ENCODE measurements at regions not wholly inside any gene's neighbourhood (a gene's known extent, or its start where the extent isn't known, plus 50 kb on each side); places are given as distances from the start of the nearest gene placed in this dataset.

DNA sequence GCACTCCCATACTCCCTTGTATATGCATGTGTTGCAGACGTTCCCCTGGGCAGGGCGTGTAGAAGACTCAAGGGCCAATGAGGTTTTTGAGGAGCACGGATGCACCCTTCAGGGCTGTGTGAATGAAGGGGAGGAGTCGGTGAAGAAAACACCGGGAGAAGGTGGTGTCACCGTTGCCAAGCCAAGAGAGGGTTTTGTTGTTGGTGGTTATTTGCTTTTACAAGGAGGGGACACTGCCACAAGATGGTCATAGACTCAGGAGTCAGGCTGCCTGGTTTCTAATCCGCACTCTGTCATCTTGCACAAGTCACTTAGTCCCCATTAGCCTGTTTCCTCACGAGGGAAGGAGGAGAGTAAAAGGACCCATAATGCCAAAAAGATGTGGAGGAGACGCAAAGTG is 124.0 kb downstream of the PXDC1 start:
- Histone ChIP-seq H3K9me3 (ENCODE audit: control insufficient read depth, low read length) (no peaks in the 10 kb centered on the region), H3K79me2 (no peaks in the 10 kb centered on the region), H3K27ac (no peak overlapping the region), H3K27me3 (ENCODE audit: control insufficient read depth, insufficient read depth, low read length) (no peaks in the 10 kb centered on the region), H3K4me1 (peaks cover 4% of the 10 kb centered on the region), H3K9ac (no peak overlapping the region), H3K4me3 (ENCODE audit: low read depth, low read length) (no peak overlapping the region), H3K36me3 (ENCODE audit: control insufficient read depth, insufficient read depth, low read length) (no peaks in the 10 kb centered on the region), H2AFZ (no peak overlapping the region), H3K4me2 (ENCODE audit: low read length) (no peak overlapping the region)
- TF ChIP-seq, protein P1, sequence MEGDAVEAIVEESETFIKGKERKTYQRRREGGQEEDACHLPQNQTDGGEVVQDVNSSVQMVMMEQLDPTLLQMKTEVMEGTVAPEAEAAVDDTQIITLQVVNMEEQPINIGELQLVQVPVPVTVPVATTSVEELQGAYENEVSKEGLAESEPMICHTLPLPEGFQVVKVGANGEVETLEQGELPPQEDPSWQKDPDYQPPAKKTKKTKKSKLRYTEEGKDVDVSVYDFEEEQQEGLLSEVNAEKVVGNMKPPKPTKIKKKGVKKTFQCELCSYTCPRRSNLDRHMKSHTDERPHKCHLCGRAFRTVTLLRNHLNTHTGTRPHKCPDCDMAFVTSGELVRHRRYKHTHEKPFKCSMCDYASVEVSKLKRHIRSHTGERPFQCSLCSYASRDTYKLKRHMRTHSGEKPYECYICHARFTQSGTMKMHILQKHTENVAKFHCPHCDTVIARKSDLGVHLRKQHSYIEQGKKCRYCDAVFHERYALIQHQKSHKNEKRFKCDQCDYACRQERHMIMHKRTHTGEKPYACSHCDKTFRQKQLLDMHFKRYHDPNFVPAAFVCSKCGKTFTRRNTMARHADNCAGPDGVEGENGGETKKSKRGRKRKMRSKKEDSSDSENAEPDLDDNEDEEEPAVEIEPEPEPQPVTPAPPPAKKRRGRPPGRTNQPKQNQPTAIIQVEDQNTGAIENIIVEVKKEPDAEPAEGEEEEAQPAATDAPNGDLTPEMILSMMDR (IDR thresholded peaks at IDR 0.05): no peak

DNA sequence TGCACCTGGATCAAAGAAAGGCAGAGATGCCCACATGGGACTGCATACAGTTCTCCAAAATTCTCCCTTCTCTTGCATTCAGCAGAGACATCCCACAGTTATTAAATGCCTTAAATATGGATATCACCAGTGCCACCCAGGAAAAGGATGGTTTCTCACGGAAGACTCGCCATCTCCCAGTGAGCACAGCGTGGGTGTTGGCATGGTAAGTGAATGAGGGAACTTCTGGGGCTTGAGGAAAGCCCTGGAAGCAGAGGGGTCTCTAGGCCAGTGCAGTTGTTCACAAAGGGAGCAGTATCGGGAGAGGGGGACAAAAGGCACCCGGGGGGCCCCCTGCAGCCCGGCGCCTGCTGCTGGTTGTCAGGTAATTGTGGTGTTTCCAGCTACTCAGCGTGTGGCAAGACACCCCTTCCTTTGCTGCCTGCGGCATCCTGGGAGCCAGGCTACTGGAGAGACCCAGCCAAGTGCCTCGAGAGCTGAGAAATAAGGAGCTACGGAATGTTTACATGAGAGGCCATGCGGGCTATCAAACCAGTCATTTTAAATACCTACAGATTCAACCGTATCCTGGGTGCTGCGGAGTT is 125.4 kb downstream of the PXDC1 start:
- H3K4me3 ChIP-seq (ENCODE audit: low read depth, low read length): no peak overlapping the region
- no peak overlapping the region for H3K4me2 ChIP-seq (ENCODE audit: low read length)
- TF ChIP-seq, protein P1 (IDR thresholded peaks at IDR 0.05): no peak
- H3K27me3 ChIP-seq (ENCODE audit: control insufficient read depth, insufficient read depth, low read length): no peaks in the 10 kb centered on the region
- H3K4me1 ChIP-seq: peaks cover 4% of the 10 kb centered on the region
- H3K27ac ChIP-seq: no peak overlapping the region
- H3K9me3 ChIP-seq (ENCODE audit: control insufficient read depth, low read length): no peaks in the 10 kb centered on the region
- H3K36me3 ChIP-seq (ENCODE audit: control insufficient read depth, insufficient read depth, low read length): no peaks in the 10 kb centered on the region
- no peak overlapping the region for H2AFZ ChIP-seq
- H3K79me2 ChIP-seq: no peaks in the 10 kb centered on the region
- H3K9ac ChIP-seq: no peak overlapping the region

DNA sequence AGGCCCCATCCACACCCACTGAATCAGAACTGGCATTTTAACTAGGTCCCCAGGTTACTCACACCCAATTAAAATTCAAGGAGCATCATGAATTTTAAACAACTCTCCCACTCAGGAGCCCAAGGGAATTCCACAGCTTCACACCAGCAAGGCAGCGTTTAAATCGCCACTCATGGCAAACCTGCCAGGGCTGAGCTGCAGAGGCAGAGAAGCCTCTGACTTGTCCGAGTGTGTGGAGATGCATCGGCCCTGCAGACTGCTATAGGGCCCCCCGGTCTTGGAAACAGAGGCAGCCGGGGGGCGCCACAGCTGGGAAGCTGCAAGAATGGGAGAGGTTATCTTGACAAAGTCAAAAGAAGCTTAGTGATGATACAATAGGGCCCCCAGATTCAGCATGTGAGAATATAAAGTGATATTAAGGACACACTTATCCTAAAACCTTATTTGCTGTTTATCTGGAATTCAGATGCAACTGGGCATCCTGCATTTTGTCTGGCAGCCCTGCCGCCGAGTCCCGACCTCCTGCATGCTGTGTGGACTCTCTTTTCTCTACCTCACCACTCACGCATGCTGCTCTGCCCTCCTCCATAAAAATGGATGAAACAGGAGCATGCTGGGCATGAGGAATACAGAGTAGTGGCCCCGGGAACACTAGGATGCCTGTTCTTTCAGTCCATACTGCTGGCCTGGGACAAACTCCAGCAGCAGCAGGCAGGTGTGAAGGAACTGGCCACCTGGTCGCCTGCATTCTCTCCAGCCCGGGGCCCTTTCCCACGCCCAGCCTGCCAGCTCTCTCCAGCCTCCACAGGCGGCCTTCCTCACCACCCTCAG is 126.1 kb downstream of the PXDC1 start:
- no peak overlapping the region for H3K4me3 ChIP-seq (ENCODE audit: low read depth, low read length)
- H2AFZ ChIP-seq: no peak overlapping the region
- H3K27me3 ChIP-seq (ENCODE audit: control insufficient read depth, insufficient read depth, low read length): no peaks in the 10 kb centered on the region
- no peaks in the 10 kb centered on the region for H3K36me3 ChIP-seq (ENCODE audit: control insufficient read depth, insufficient read depth, low read length)
- no peaks in the 10 kb centered on the region for H3K79me2 ChIP-seq
- no peak overlapping the region for H3K4me2 ChIP-seq (ENCODE audit: low read length)
- TF ChIP-seq, protein P1 (IDR thresholded peaks at IDR 0.05): no peak
- no peaks in the 10 kb centered on the region for H3K9me3 ChIP-seq (ENCODE audit: control insufficient read depth, low read length)
- no peak overlapping the region for H3K9ac ChIP-seq
- peaks cover 4% of the 10 kb centered on the region for H3K4me1 ChIP-seq
- H3K27ac ChIP-seq: no peak overlapping the region

DNA sequence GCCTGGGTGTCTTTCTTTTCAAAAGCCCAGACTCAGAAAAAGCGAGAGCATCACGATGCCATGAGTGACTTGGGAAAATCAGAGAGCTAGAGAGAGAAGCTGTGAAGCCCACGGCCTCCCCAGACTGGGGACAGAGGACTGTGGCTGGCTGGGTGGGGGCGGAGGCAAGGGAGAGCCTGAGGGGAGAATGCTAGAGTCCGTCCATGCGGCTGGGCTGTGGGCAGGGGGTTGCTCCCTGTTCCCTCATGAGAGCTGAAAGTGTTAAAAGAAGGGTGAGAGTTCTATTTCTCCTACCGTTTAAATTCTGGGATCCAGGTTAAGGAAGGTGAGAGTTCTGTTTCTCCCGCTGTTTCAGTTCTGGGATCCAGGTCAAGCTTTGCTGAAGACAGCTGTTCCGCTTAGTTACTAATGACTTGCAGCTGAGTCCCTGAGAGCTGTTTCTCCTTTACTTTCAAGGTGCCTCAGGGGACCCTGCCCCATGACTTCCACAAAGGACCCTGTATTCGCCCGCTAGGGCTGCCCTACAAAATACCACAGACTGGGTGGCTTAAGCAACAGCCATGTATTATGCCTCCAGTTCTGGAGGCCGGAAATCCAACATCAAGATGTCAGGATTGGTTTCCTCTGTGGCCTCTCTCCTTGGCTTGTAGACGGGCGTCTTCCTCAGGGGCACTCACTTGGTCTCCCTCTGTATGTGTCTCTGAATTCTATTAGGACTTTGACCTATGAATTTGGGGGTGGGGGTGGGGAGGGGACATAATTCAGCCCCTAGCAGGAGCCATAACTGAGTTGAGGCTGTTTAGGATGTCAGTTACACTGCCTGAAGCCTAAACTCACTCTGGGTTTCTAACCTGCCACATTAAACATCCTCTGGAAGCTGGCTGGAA is 127.0 kb downstream of the PXDC1 start:
- H3K27ac ChIP-seq: no peak overlapping the region
- TF ChIP-seq, protein P1 (IDR thresholded peaks at IDR 0.05): no peak

More for the DNA sequence above, 127.0 kb downstream of the PXDC1 start:
- Histone ChIP-seq H3K4me1 (peaks cover 4% of the 10 kb centered on the region), H3K4me2 (ENCODE audit: low read length) (no peak overlapping the region), H2AFZ (no peak overlapping the region), H3K79me2 (no peaks in the 10 kb centered on the region), H3K9me3 (ENCODE audit: control insufficient read depth, low read length) (no peaks in the 10 kb centered on the region), H3K4me3 (ENCODE audit: low read depth, low read length) (no peak overlapping the region), H3K36me3 (ENCODE audit: control insufficient read depth, insufficient read depth, low read length) (no peaks in the 10 kb centered on the region), H3K27me3 (ENCODE audit: control insufficient read depth, insufficient read depth, low read length) (no peaks in the 10 kb centered on the region), H3K9ac (no peak overlapping the region)

Data from parathyroid adenoma (tissue), 2 donors.